Activated T-cell treated with anti-CD3 and anti-CD28 coated beads, Interleukin-2, amount 50 U/mL, for 24 hours (primary cell): ENCODE measurements at regions not wholly inside any gene's neighbourhood (a gene's known extent, or its start where the extent isn't known, plus 50 kb on each side); places are given as distances from the start of the nearest gene placed in this dataset.

ENCODE experiments used
- DNase-seq: peaks from one replicate; pipeline ENCODE4 v3.0.0-alpha.2; 2020
- H3K27ac Mint-ChIP-seq: 2 replicates; pipeline ENCODE4 v1.8.0; 2020; ENCODE audit warnings: mild to moderate bottlenecking, mixed read lengths
- H3K27me3 Mint-ChIP-seq: 2 replicates; pipeline ENCODE4 v1.8.0; 2020; ENCODE audit warnings: mixed read lengths
- H3K36me3 Mint-ChIP-seq: 2 replicates; pipeline ENCODE4 v1.8.0; 2020; ENCODE audit warnings: low read depth, mixed read lengths
- H3K4me1 Mint-ChIP-seq: 2 replicates; pipeline ENCODE4 v1.8.0; 2020; ENCODE audit warnings: low read depth, mixed read lengths
- H3K4me3 Mint-ChIP-seq: 2 replicates; pipeline ENCODE4 v1.8.0; 2020; ENCODE audit warnings: mild to moderate bottlenecking, moderate library complexity, mixed read lengths
- H3K9me3 Mint-ChIP-seq: 2 replicates; pipeline ENCODE4 v1.8.0; 2020; ENCODE audit warnings: mixed read lengths

DNA sequence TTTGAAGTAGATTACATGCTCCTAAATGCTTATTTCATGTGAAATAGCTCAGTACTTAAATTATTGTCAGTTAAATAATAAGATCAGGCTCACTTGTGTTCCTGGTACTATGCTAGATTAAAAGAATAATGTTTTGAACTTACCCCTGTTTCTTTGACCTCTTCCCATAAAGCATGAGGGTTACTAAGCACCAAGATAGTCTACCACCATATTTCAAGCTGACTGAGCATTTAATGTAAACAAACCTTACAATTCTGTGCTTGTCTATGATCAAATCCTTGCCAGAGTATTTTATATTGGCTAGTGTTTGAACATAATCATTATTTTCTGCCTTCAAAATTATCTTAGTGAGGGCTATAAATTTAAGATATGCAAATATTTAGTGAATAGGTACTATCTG lies 98.1 kb downstream of the LHX9 start:
- no peak for DNase-seq
- no peaks in the 10 kb centered on the region for H3K27me3 Mint-ChIP-seq
- no peaks in the 10 kb centered on the region for H3K4me1 Mint-ChIP-seq
- peaks cover 4% of the 10 kb centered on the region for H3K9me3 Mint-ChIP-seq
- no peaks in the 10 kb centered on the region for H3K36me3 Mint-ChIP-seq
- H3K27ac Mint-ChIP-seq: no peak overlapping the region
- no peak overlapping the region for H3K4me3 Mint-ChIP-seq

GRCh38 chr1:198018529-198018928 lies 101.4 kb downstream of the LHX9 start:
- DNase-seq: no peak
- Mint-ChIP-seq H3K4me1 (no peaks in the 10 kb centered on the region), H3K4me3 (no peak overlapping the region), H3K27ac (no peak overlapping the region), H3K9me3 (no peaks in the 10 kb centered on the region), H3K36me3 (no peaks in the 10 kb centered on the region), H3K27me3 (no peaks in the 10 kb centered on the region)

- Mint-ChIP-seq H3K27ac (no peak overlapping the region), H3K4me1 (no peaks in the 10 kb centered on the region), H3K36me3 (no peaks in the 10 kb centered on the region), H3K9me3 (no peaks in the 10 kb centered on the region), H3K27me3 (no peaks in the 10 kb centered on the region), H3K4me3 (no peak overlapping the region)
- no peak for DNase-seq
Measured at GRCh38 chr1:198019126-198019525, 102.0 kb downstream of the LHX9 start.

DNA sequence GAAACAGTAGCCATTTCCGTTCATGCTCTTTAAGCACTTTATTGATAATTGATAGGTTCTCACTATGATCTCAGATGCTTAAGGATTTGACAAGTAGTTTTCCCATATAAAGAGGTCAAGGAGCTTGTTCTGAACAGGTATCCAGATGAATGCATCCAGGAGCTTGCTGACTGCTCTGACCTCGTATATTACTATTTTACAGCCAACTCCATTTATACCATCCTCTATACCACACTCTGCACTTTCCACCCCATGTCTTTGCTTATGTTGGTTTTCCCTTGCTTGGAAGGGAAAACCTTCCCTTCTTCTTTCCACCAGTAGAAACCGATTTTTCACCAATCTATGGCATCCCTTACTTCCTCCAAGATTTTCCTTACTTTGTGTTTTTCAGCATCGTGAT lies 107.2 kb downstream of the LHX9 start:
- H3K27me3 Mint-ChIP-seq: peaks cover 7% of the 10 kb centered on the region
- DNase-seq: no peak
- no peak overlapping the region for H3K27ac Mint-ChIP-seq
- H3K4me3 Mint-ChIP-seq: no peak overlapping the region
- H3K36me3 Mint-ChIP-seq: no peaks in the 10 kb centered on the region
- H3K9me3 Mint-ChIP-seq: no peaks in the 10 kb centered on the region
- H3K4me1 Mint-ChIP-seq: peaks cover 6% of the 10 kb centered on the region

DNA sequence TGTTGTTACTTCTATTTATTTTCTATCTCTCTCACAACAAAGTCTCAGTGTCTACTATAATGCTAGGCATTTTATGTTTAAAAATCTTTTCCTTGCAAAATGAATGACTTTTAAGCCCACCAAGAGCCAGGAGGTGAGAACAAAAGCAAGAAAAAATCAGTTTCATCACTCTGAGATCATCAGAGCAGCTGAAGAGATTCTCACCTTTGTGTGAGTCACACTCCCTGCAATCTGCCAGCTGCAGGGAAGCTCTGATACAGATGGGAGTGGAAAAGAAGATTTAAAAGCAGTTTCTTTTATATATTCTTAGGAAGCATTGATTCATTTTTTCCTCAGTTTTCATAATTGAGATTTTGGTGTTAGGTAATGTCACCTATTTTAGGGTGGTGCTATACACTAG lies 107.6 kb downstream of the LHX9 start:
- H3K36me3 Mint-ChIP-seq: no peaks in the 10 kb centered on the region
- no peaks in the 10 kb centered on the region for H3K9me3 Mint-ChIP-seq
- peaks cover 6% of the 10 kb centered on the region for H3K4me1 Mint-ChIP-seq
- no peak overlapping the region for H3K27ac Mint-ChIP-seq
- H3K27me3 Mint-ChIP-seq: peaks cover 7% of the 10 kb centered on the region
- no peak for DNase-seq
- H3K4me3 Mint-ChIP-seq: no peak overlapping the region

- no peaks in the 10 kb centered on the region for H3K9me3 Mint-ChIP-seq
- peaks cover 7% of the 10 kb centered on the region for H3K27me3 Mint-ChIP-seq
- H3K36me3 Mint-ChIP-seq: no peaks in the 10 kb centered on the region
Measured at GRCh38 chr1:198030682-198031081, 113.5 kb downstream of the LHX9 start.

GRCh38 chr1:198031086-198031485 lies 113.9 kb downstream of the LHX9 start:
- no peaks in the 10 kb centered on the region for H3K36me3 Mint-ChIP-seq
- DNase-seq: no peak
- H3K4me1 Mint-ChIP-seq: peaks cover 3% of the 10 kb centered on the region
- no peaks in the 10 kb centered on the region for H3K9me3 Mint-ChIP-seq
- H3K4me3 Mint-ChIP-seq: no peak overlapping the region
- no peak overlapping the region for H3K27ac Mint-ChIP-seq
- H3K27me3 Mint-ChIP-seq: peaks cover 7% of the 10 kb centered on the region

More at GRCh38 chr1:198030682-198031081, 113.5 kb downstream of the LHX9 start:
- Mint-ChIP-seq H3K4me1 (peaks cover 3% of the 10 kb centered on the region), H3K4me3 (no peak overlapping the region), H3K27ac (no peak overlapping the region)
- no peak for DNase-seq

DNA sequence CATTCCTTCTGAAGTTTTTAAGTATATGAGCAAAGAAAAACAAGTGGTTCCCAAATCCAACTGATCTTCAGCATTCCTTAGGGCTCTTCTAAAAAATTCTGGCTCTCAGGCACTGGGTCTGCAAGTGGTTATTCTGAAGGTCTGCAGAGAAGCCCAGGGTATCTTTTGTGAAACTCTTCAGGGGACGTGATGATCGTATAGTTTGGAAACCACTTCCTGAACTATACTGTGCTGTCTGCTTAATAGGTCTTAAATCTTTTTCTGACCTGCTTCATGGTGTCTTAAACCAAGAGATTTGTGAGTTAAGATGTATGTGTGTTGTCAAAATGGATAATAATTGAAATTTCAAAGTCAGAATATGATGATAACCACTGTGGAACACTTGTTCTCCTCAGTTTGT lies 115.5 kb downstream of the LHX9 start:
- Mint-ChIP-seq H3K36me3 (no peaks in the 10 kb centered on the region), H3K4me1 (peaks cover 3% of the 10 kb centered on the region)

DNA sequence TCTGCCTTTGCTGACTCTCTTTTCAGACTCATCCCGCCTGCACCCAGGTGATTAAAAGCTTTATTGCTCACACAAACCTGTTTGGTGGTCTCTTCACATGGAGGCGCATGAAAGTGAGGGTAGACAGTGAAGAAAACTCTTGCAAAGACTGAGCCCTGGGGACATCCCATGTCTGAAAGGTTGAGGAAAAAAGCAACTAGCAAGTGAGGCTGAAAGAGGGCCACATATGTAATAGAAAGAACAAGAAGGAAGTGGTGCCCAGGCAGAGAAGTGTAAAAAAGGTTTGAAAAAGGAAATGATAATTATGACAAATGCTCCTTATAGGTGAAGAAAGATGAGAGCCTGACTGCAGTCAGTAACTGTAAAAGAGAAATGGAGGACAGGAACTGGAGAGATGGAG lies 115.9 kb upstream of the NEK7 start:
- Mint-ChIP-seq H3K4me1 (no peaks in the 10 kb centered on the region), H3K27ac (no peak overlapping the region), H3K9me3 (no peaks in the 10 kb centered on the region), H3K27me3 (no peaks in the 10 kb centered on the region), H3K36me3 (no peaks in the 10 kb centered on the region), H3K4me3 (no peak overlapping the region)
- DNase-seq: no peak

More for the DNA sequence above, 115.5 kb downstream of the LHX9 start:
- Mint-ChIP-seq H3K27ac (no peak overlapping the region), H3K9me3 (no peaks in the 10 kb centered on the region), H3K4me3 (no peak overlapping the region), H3K27me3 (peaks cover 4% of the 10 kb centered on the region)
- DNase-seq: no peak

GRCh38 chr1:198042168-198042567 lies 114.6 kb upstream of the NEK7 start:
- no peaks in the 10 kb centered on the region for H3K36me3 Mint-ChIP-seq
- H3K9me3 Mint-ChIP-seq: no peaks in the 10 kb centered on the region
- DNase-seq: no peak
- H3K4me1 Mint-ChIP-seq: no peaks in the 10 kb centered on the region
- no peak overlapping the region for H3K4me3 Mint-ChIP-seq
- H3K27ac Mint-ChIP-seq: no peak overlapping the region
- H3K27me3 Mint-ChIP-seq: no peaks in the 10 kb centered on the region

DNA sequence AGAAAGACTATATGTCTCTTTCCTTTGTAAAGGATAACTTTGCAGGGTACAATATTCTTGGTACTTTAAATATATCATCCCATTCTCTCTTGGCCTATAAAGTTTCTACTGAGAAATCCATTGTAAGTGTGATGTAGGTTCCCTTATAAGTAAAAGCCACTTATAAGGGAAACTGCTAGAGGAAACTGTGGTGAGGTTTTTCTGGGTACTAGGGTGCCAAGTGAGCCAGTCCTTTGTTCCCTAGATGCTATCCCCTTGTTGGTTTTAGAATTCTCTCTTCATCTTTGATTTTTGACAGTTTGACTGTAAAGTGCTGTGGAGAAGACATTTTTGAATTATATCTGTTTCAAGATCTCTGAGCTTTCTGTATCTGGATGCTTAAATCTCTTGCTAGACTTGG lies 108.9 kb upstream of the NEK7 start:
- Mint-ChIP-seq H3K27me3 (no peaks in the 10 kb centered on the region), H3K9me3 (no peaks in the 10 kb centered on the region), H3K27ac (peak overlapping the region; percentile 19), H3K36me3 (no peaks in the 10 kb centered on the region), H3K4me3 (no peak overlapping the region), H3K4me1 (peaks cover 9% of the 10 kb centered on the region)
- DNase-seq: no peak

GRCh38 chr1:198054510-198054909 lies 102.3 kb upstream of the NEK7 start:
- no peaks in the 10 kb centered on the region for H3K9me3 Mint-ChIP-seq
- H3K36me3 Mint-ChIP-seq: no peaks in the 10 kb centered on the region
- no peak overlapping the region for H3K4me3 Mint-ChIP-seq
- DNase-seq: no peak
- H3K4me1 Mint-ChIP-seq: no peaks in the 10 kb centered on the region
- H3K27ac Mint-ChIP-seq: no peak overlapping the region
- no peaks in the 10 kb centered on the region for H3K27me3 Mint-ChIP-seq

DNA sequence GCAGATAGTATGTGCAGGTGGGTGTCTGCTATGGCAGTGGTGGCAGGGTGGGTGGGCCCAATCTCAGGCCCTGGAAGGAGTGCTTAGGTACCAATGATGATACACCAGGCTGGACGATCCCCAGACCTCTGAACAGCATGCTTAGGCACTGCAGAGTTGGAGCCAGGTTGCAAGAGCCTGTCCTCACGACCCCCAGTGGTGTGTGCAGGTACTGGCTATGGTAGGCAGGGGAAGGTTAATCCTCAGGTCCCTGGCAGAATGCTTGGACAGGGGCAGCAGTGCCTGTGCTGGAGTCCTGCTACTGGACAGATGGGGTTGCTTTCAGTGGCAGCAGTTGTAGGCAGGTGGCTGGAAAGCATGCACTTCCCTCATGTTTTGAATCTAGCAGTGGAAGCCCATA lies 100.5 kb upstream of the NEK7 start:
- Mint-ChIP-seq H3K36me3 (no peaks in the 10 kb centered on the region), H3K27me3 (no peaks in the 10 kb centered on the region), H3K9me3 (no peaks in the 10 kb centered on the region), H3K4me3 (no peak overlapping the region), H3K27ac (no peak overlapping the region), H3K4me1 (no peaks in the 10 kb centered on the region)
- no peak for DNase-seq

DNA sequence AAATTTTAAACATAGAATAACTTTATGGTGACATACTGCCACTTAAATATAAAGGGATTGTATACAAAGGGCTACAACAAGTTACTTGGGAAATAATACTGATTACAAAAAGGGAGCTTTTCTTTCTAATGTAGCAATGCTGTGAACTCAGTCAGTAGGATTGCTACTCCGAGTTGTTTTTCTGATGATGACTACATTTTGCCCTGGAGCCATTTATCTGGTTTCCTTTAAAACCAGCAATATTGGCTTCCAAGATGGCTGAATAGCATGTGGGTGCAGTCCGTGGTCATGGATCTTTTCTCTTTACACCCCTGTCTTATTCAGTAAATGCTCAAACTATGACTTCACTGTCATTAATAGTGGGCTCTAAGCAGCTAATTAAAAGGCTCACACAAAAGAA lies 92.6 kb upstream of the NEK7 start:
- Mint-ChIP-seq H3K36me3 (no peaks in the 10 kb centered on the region), H3K9me3 (no peaks in the 10 kb centered on the region), H3K4me3 (no peak overlapping the region), H3K27ac (no peak overlapping the region), H3K27me3 (peaks cover 5% of the 10 kb centered on the region), H3K4me1 (peaks cover 3% of the 10 kb centered on the region)
- DNase-seq: no peak

GRCh38 chr1:198068285-198068684 lies 88.5 kb upstream of the NEK7 start:
- Mint-ChIP-seq H3K4me1 (peaks cover 3% of the 10 kb centered on the region), H3K4me3 (no peak overlapping the region), H3K36me3 (no peaks in the 10 kb centered on the region), H3K27me3 (peaks cover 8% of the 10 kb centered on the region), H3K27ac (no peak overlapping the region), H3K9me3 (no peaks in the 10 kb centered on the region)
- no peak for DNase-seq

DNA sequence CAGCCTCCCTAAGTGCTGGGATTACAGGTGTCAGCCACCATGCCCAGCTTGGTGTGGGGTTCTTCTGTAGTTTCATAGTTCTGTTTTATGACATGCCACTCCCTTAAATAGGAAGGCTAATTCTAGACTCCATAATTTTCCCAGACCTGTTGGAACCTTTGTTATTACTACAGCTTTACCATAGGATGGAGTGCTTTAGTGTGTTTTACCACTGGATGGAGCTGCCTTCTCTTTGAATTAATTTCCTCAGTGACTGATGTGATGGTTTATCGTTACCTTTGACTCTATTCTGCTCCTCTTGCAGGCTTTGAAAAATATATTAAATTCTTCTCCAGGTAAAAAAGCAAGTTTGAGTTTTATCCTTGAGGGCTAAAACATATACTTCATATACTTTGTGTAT lies 84.6 kb upstream of the NEK7 start:
- H3K9me3 Mint-ChIP-seq: no peaks in the 10 kb centered on the region
- DNase-seq: no peak
- H3K27ac Mint-ChIP-seq: no peak overlapping the region
- H3K27me3 Mint-ChIP-seq: peaks cover 13% of the 10 kb centered on the region
- no peaks in the 10 kb centered on the region for H3K36me3 Mint-ChIP-seq
- no peak overlapping the region for H3K4me3 Mint-ChIP-seq
- H3K4me1 Mint-ChIP-seq: no peaks in the 10 kb centered on the region
